ENCODE measurements at regions not wholly inside any gene's neighbourhood (a gene's known extent, or its start where the extent isn't known, plus 50 kb on each side); places are given as distances from the start of the nearest gene placed in this dataset.

- DNase-seq (ENCODE audit: low read depth), result no peak
Measured at GRCh38 chr11:112859787-112860186, 101.4 kb upstream of the NCAM1 start.

- DNase-seq (ENCODE audit: low read depth), result no peak
Measured at GRCh38 chr11:112861356-112861755, 99.9 kb upstream of the NCAM1 start.

- DNase-seq (ENCODE audit: low read depth), result no peak
Measured at GRCh38 chr11:112863305-112863704, 97.9 kb upstream of the NCAM1 start.

GRCh38 chr11:112864672-112865071, 96.5 kb upstream of the NCAM1 start:
- no peak for DNase-seq (ENCODE audit: low read depth)

GRCh38 chr11:112871909-112872500, 89.2 kb upstream of the NCAM1 start:
- no peak for DNase-seq (ENCODE audit: low read depth)

- no peak for DNase-seq (ENCODE audit: low read depth)
Measured at GRCh38 chr11:112874980-112875379, 86.2 kb upstream of the NCAM1 start.

- no peak for DNase-seq (ENCODE audit: low read depth)
Measured at GRCh38 chr11:112877581-112877980, 83.6 kb upstream of the NCAM1 start.

GRCh38 chr11:112878033-112878601, 83.1 kb upstream of the NCAM1 start:
- no peak for DNase-seq (ENCODE audit: low read depth)

- no peak for DNase-seq (ENCODE audit: low read depth)
Measured at GRCh38 chr11:112880495-112880894, 80.7 kb upstream of the NCAM1 start.

GRCh38 chr11:112881461-112881860, 79.8 kb upstream of the NCAM1 start:
- DNase-seq (ENCODE audit: low read depth), result no peak

GRCh38 chr11:112882494-112883381, 78.5 kb upstream of the NCAM1 start:
- DNase-seq (ENCODE audit: low read depth), result no peak

GRCh38 chr11:112884012-112884767, 77.0 kb upstream of the NCAM1 start:
- no peak for DNase-seq (ENCODE audit: low read depth)

GRCh38 chr11:112885744-112886433, 75.3 kb upstream of the NCAM1 start:
- no peak for DNase-seq (ENCODE audit: low read depth)

GRCh38 chr11:112886434-112887370, 74.5 kb upstream of the NCAM1 start:
- DNase-seq (ENCODE audit: low read depth), result no peak

GRCh38 chr11:112889446-112889845, 71.8 kb upstream of the NCAM1 start:
- no peak for DNase-seq (ENCODE audit: low read depth)

GRCh38 chr11:112899235-112900006, 61.8 kb upstream of the NCAM1 start:
- no peak for DNase-seq (ENCODE audit: low read depth)

GRCh38 chr11:112901924-112902323, 59.3 kb upstream of the NCAM1 start:
- no peak for DNase-seq (ENCODE audit: low read depth)

GRCh38 chr11:112902361-112903011, 58.7 kb upstream of the NCAM1 start:
- DNase-seq (ENCODE audit: low read depth), result no peak

GRCh38 chr11:112903340-112903739, 57.9 kb upstream of the NCAM1 start:
- no peak for DNase-seq (ENCODE audit: low read depth)

Measured in CMK (cell line).